Astrocyte (in vitro differentiated cells and primary cell): ENCODE measurements at regions not wholly inside any gene's neighbourhood (a gene's known extent, or its start where the extent isn't known, plus 50 kb on each side); places are given as distances from the start of the nearest gene placed in this dataset.

Experiments
- DNase-seq: peaks from one replicate; pipeline ENCODE4 v3.0.0-alpha.2; 2010; ENCODE audit warnings: low read depth
- FAIRE-seq: peaks from 2 replicates; lab custom pipeline; 2011; peaks lifted over from hg19 to GRCh38; lab: Jason Lieb, UNC
- H2AFZ ChIP-seq: 2 replicates; pipeline ENCODE4 v1.6.0; 2012; ENCODE audit warnings: low read depth, low read length, inconsistent platforms
- H3K27ac ChIP-seq: 2 replicates; pipeline ENCODE4 v1.5.1; 2011; ENCODE audit warnings: low read depth, low read length, inconsistent platforms
- H3K27me3 ChIP-seq: 2 replicates; pipeline ENCODE4 v1.6.0; 2011; ENCODE audit warnings: low read length, inconsistent platforms; ENCODE audit not compliant: insufficient read depth
- H3K36me3 ChIP-seq: 2 replicates; pipeline ENCODE4 v1.5.1; 2011; ENCODE audit warnings: low read length, inconsistent platforms; ENCODE audit not compliant: insufficient read depth
- H3K4me1 ChIP-seq: 2 replicates; pipeline ENCODE4 v1.5.1; 2011; ENCODE audit warnings: low read length, inconsistent platforms; ENCODE audit not compliant: insufficient read depth
- H3K4me2 ChIP-seq: 2 replicates; pipeline ENCODE4 v1.6.0; 2012; ENCODE audit warnings: low read length, inconsistent platforms
- H3K4me3 ChIP-seq: 2 replicates; pipeline ENCODE4 v1.5.1; 2011; ENCODE audit warnings: low read depth, mild to moderate bottlenecking, low read length, inconsistent platforms; ENCODE audit not compliant: insufficient read depth
- H3K79me2 ChIP-seq: 2 replicates; pipeline ENCODE4 v1.6.0; 2012; ENCODE audit warnings: mild to moderate bottlenecking, low read length, inconsistent platforms; ENCODE audit not compliant: insufficient read depth
- H3K9ac ChIP-seq: 2 replicates; pipeline ENCODE4 v1.6.0; 2012; ENCODE audit warnings: mild to moderate bottlenecking, low read length, inconsistent platforms
- H3K9me3 ChIP-seq: 2 replicates; pipeline ENCODE4 v1.5.1; 2012; ENCODE audit warnings: low read depth, mild to moderate bottlenecking, low read length, inconsistent platforms; ENCODE audit not compliant: insufficient read depth
- H4K20me1 ChIP-seq: 2 replicates; pipeline ENCODE4 v1.6.0; 2012; ENCODE audit warnings: low read length, inconsistent platforms; ENCODE audit not compliant: insufficient read depth
- H3K27ac Mint-ChIP-seq: one replicate; pipeline ENCODE4 v1.8.0; 2021; ENCODE audit warnings: mild to moderate bottlenecking, mixed read lengths; ENCODE audit not compliant: unreplicated experiment
- H3K27me3 Mint-ChIP-seq: one replicate; pipeline ENCODE4 v1.8.0; 2021; ENCODE audit warnings: low read depth, mixed read lengths; ENCODE audit not compliant: unreplicated experiment
- H3K36me3 Mint-ChIP-seq: one replicate; pipeline ENCODE4 v1.8.0; 2021; ENCODE audit warnings: low read depth, mixed read lengths; ENCODE audit not compliant: unreplicated experiment
- H3K4me1 Mint-ChIP-seq: one replicate; pipeline ENCODE4 v1.8.0; 2021; ENCODE audit warnings: low read depth, mixed read lengths; ENCODE audit not compliant: unreplicated experiment
- H3K4me3 Mint-ChIP-seq: one replicate; pipeline ENCODE4 v1.8.0; 2021; ENCODE audit warnings: mild to moderate bottlenecking, moderate library complexity, mixed read lengths; ENCODE audit not compliant: unreplicated experiment
- H3K9me3 Mint-ChIP-seq: one replicate; pipeline ENCODE4 v1.8.0; 2021; ENCODE audit warnings: mild to moderate bottlenecking, mixed read lengths; ENCODE audit not compliant: unreplicated experiment
- CTCF ChIP-seq: IDR thresholded peaks from 2 replicates; pipeline ENCODE4 v1.5.1; 2011; ENCODE audit warnings: low read depth, mild to moderate bottlenecking, inconsistent platforms, low read length, moderate library complexity; ENCODE audit not compliant: insufficient read depth
- EZH2 ChIP-seq: IDR thresholded peaks from 2 replicates; pipeline ENCODE4 v1.6.1; 2012; ENCODE audit warnings: mild to moderate bottlenecking, low read length, inconsistent platforms; ENCODE audit not compliant: insufficient read depth

GRCh38 chrX:63453571-63453970 lies 102.4 kb upstream of the SPIN4 start:
- Mint-ChIP-seq H3K27ac (no peak overlapping the region), H3K4me3 (no peak overlapping the region), H3K27me3 (no peaks in the 10 kb centered on the region), H3K9me3 (peaks cover 3% of the 10 kb centered on the region), H3K4me1 (no peaks in the 10 kb centered on the region), H3K36me3 (peaks cover 18% of the 10 kb centered on the region)
- H3K9me3 ChIP-seq, result no peaks in the 10 kb centered on the region
- no peaks in the 10 kb centered on the region for H4K20me1 ChIP-seq
- H3K9ac ChIP-seq, result no peak overlapping the region
- no peak overlapping the region for H3K4me2 ChIP-seq
- FAIRE-seq (peak; percentile 49), DNase-seq (no peak)
- no peak overlapping the region for H2AFZ ChIP-seq
- H3K27ac ChIP-seq, result no peak overlapping the region
- no peaks in the 10 kb centered on the region for H3K79me2 ChIP-seq
- H3K36me3 ChIP-seq, result no peaks in the 10 kb centered on the region
- no peaks in the 10 kb centered on the region for H3K27me3 ChIP-seq
- no peaks in the 10 kb centered on the region for H3K4me1 ChIP-seq
- TF ChIP-seq EZH2, result no peak
- no peak for TF ChIP-seq CTCF
- H3K4me3 ChIP-seq, result no peak overlapping the region

GRCh38 chrX:63441717-63442116 lies 90.6 kb upstream of the SPIN4 start:
- Histone ChIP-seq H3K9me3 (no peaks in the 10 kb centered on the region), H3K79me2 (peaks cover 4% of the 10 kb centered on the region), H3K9ac (no peak overlapping the region), H3K36me3 (no peaks in the 10 kb centered on the region), H4K20me1 (peaks cover under 1% of the 10 kb centered on the region), H3K27ac (no peak overlapping the region), H3K4me3 (no peak overlapping the region), H3K4me2 (no peak overlapping the region), H3K4me1 (no peaks in the 10 kb centered on the region), H2AFZ (no peak overlapping the region), H3K27me3 (no peaks in the 10 kb centered on the region)
- Mint-ChIP-seq H3K4me1 (no peaks in the 10 kb centered on the region), H3K4me3 (no peak overlapping the region), H3K36me3 (no peaks in the 10 kb centered on the region), H3K27ac (no peak overlapping the region), H3K9me3 (no peaks in the 10 kb centered on the region), H3K27me3 (no peaks in the 10 kb centered on the region)
- FAIRE-seq (no peak), DNase-seq (no peak)
- TF ChIP-seq EZH2 (no peak), CTCF (no peak)

GRCh38 chrX:63439580-63439979 lies 88.4 kb upstream of the SPIN4 start:
- Histone ChIP-seq H2AFZ (no peak overlapping the region), H3K4me3 (no peak overlapping the region), H3K4me1 (no peaks in the 10 kb centered on the region), H3K9ac (no peak overlapping the region), H4K20me1 (peaks cover 4% of the 10 kb centered on the region), H3K27ac (no peak overlapping the region), H3K27me3 (no peaks in the 10 kb centered on the region), H3K79me2 (peaks cover 4% of the 10 kb centered on the region), H3K9me3 (no peaks in the 10 kb centered on the region), H3K36me3 (no peaks in the 10 kb centered on the region), H3K4me2 (no peak overlapping the region)
- FAIRE-seq, result no peak
- TF ChIP-seq EZH2, result no peak
- TF ChIP-seq CTCF, result no peak
- Mint-ChIP-seq H3K36me3 (no peaks in the 10 kb centered on the region), H3K4me1 (peaks cover under 1% of the 10 kb centered on the region), H3K9me3 (no peaks in the 10 kb centered on the region), H3K27me3 (no peaks in the 10 kb centered on the region), H3K4me3 (no peak overlapping the region), H3K27ac (no peak overlapping the region)
- no peak for DNase-seq
